Fibroblast of mammary gland (primary cell): ENCODE measurements at regions not wholly inside any gene's neighbourhood (a gene's known extent, or its start where the extent isn't known, plus 50 kb on each side); places are given as distances from the start of the nearest gene placed in this dataset.

Experiments
- DNase-seq: peaks from one replicate; pipeline ENCODE4 v3.0.0-alpha.2; 2010; ENCODE audit warnings: low read depth
- H3K4me3 ChIP-seq: 2 replicates; pipeline ENCODE4 v1.5.1; 2011; ENCODE audit warnings: low read depth, mild to moderate bottlenecking, low read length, moderate library complexity; ENCODE audit not compliant: control insufficient read depth
- CTCF ChIP-seq: conservative IDR thresholded peaks from 2 replicates; pipeline ENCODE4 v1.5.1; 2011; ENCODE audit warnings: low read depth, low read length, inconsistent platforms; ENCODE audit not compliant: control insufficient read depth, insufficient read depth

GRCh38 chr1:94726981-94727685 lies 93.0 kb upstream of the SLC44A3 start:
- DNase-seq, result no peak
- no peak for TF ChIP-seq CTCF
- no peak overlapping the region for H3K4me3 ChIP-seq

- no peak overlapping the region for H3K4me3 ChIP-seq
- no peak for TF ChIP-seq CTCF
- DNase-seq, result peak; percentile 40
Measured at GRCh38 chr1:94725566-94725965, 94.6 kb upstream of the SLC44A3 start.

DNA sequence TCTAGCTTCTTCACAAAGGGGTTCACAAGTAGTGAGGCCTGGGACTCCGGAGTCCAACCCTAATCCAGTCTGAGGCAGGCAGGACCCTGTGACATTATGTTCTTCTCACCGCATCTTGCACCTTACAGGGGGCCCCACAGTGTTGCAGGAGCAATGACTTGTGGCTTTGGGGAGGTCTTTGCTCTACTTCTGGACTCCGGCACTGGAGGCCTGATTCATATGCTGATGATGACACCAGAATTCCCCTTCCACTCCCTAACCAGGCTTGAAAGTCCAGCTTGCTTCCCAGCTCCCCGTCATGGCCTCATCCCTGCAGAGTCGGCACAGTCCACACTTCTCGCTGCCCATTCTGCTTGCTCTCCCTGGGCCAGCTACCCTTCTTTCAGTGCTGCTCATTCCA lies 96.3 kb upstream of the SLC44A3 start:
- DNase-seq, result peak; percentile 54
- no peak for TF ChIP-seq CTCF
- H3K4me3 ChIP-seq, result no peak overlapping the region

GRCh38 chr1:94723463-94723862 lies 96.7 kb upstream of the SLC44A3 start:
- no peak overlapping the region for H3K4me3 ChIP-seq
- no peak for TF ChIP-seq CTCF
- DNase-seq, result no peak

- no peak for TF ChIP-seq CTCF
- no peak overlapping the region for H3K4me3 ChIP-seq
- DNase-seq, result no peak
Measured at GRCh38 chr1:94722181-94722580, 98.0 kb upstream of the SLC44A3 start.

DNA sequence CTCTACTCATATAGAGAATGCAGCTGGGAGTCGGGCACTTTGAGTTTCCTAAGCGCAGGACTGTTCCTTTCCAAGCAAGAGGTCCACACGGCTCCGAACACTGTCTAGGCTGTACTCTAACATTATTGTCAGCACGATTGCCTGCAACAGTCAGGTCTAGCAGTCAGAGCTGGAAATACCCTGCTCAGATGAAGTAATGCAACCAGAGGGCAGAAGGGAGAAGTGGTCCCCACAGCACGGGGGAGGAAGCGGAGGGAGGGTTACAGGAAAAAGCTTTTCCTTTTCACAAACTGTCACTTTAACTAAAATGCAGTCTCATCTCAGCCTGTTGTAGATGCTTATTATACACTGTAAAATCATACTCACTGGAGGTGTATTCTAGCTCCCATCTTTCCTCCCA lies 98.9 kb upstream of the SLC44A3 start:
- no peak for DNase-seq
- H3K4me3 ChIP-seq, result no peak overlapping the region
- no peak for TF ChIP-seq CTCF
